ENCODE measurements at regions not wholly inside any gene's neighbourhood (a gene's known extent, or its start where the extent isn't known, plus 50 kb on each side); places are given as distances from the start of the nearest gene placed in this dataset.
A peak's percentile ranks its signal among the peaks of the same experiment; 100 is the strongest.

GRCh38 chr10:71044720-71045119 lies 156.4 kb upstream of the PCBD1 start:
- no peak for DNase-seq (ENCODE audit: low spot score)

- DNase-seq (ENCODE audit: low spot score): no peak
Observed at GRCh38 chr10:71045204-71045809, 156.9 kb upstream of the PCBD1 start.

GRCh38 chr10:71045936-71046335 lies 157.6 kb upstream of the PCBD1 start:
- DNase-seq (ENCODE audit: low spot score): no peak

- no peak for DNase-seq (ENCODE audit: low spot score)
Observed at GRCh38 chr10:71046747-71047146, 158.4 kb upstream of the PCBD1 start.

GRCh38 chr10:71048971-71049615 lies 160.7 kb upstream of the PCBD1 start:
- no peak for DNase-seq (ENCODE audit: low spot score)

- DNase-seq (ENCODE audit: low spot score): no peak
Observed at GRCh38 chr10:71049994-71050393, 161.6 kb upstream of the PCBD1 start.

- no peak for DNase-seq (ENCODE audit: low spot score)
Observed at GRCh38 chr10:71052076-71052660, 160.2 kb upstream of the UNC5B start.

GRCh38 chr10:71052708-71053107 lies 159.7 kb upstream of the UNC5B start:
- no peak for DNase-seq (ENCODE audit: low spot score)

- DNase-seq (ENCODE audit: low spot score): no peak
Observed at GRCh38 chr10:71053169-71053895, 159.0 kb upstream of the UNC5B start.

- DNase-seq (ENCODE audit: low spot score): no peak
Observed at GRCh38 chr10:71058308-71058707, 154.1 kb upstream of the UNC5B start.

- no peak for DNase-seq (ENCODE audit: low spot score)
Observed at GRCh38 chr10:71059054-71059818, 153.1 kb upstream of the UNC5B start.

- DNase-seq (ENCODE audit: low spot score): no peak
Observed at GRCh38 chr10:71059943-71060342, 152.4 kb upstream of the UNC5B start.

- no peak for DNase-seq (ENCODE audit: low spot score)
Observed at GRCh38 chr10:71060476-71061426, 151.6 kb upstream of the UNC5B start.

GRCh38 chr10:71061472-71061871 lies 150.9 kb upstream of the UNC5B start:
- no peak for DNase-seq (ENCODE audit: low spot score)

- DNase-seq (ENCODE audit: low spot score): no peak
Observed at GRCh38 chr10:71062156-71062555, 150.2 kb upstream of the UNC5B start.

GRCh38 chr10:71063401-71063800 lies 149.0 kb upstream of the UNC5B start:
- DNase-seq (ENCODE audit: low spot score): no peak

GRCh38 chr10:71064413-71065118 lies 147.8 kb upstream of the UNC5B start:
- DNase-seq (ENCODE audit: low spot score): peak; percentile 32

- DNase-seq (ENCODE audit: low spot score): no peak
Observed at GRCh38 chr10:71065659-71066058, 146.7 kb upstream of the UNC5B start.

- DNase-seq (ENCODE audit: low spot score): no peak
Observed at GRCh38 chr10:71066600-71066999, 145.8 kb upstream of the UNC5B start.

GRCh38 chr10:71067098-71067740 lies 145.2 kb upstream of the UNC5B start:
- no peak for DNase-seq (ENCODE audit: low spot score)

Data from A172 (cell line).